Osteocyte (in vitro differentiated cells): ENCODE measurements at regions not wholly inside any gene's neighbourhood (a gene's known extent, or its start where the extent isn't known, plus 50 kb on each side); places are given as distances from the start of the nearest gene placed in this dataset.

Source experiments
- DNase-seq: peaks from one replicate; pipeline ENCODE4 v3.0.0; 2021; ENCODE audit warnings: mixed read lengths; ENCODE audit not compliant: unreplicated experiment; ENCODE audit errors: extremely low spot score
- H3K27ac Mint-ChIP-seq: one replicate; pipeline ENCODE4 v1.8.0; 2021; ENCODE audit warnings: mild to moderate bottlenecking, mixed read lengths; ENCODE audit not compliant: unreplicated experiment
- H3K27me3 Mint-ChIP-seq: one replicate; pipeline ENCODE4 v1.8.0; 2021; ENCODE audit warnings: mixed read lengths; ENCODE audit not compliant: unreplicated experiment
- H3K36me3 Mint-ChIP-seq: one replicate; pipeline ENCODE4 v1.8.0; 2021; ENCODE audit warnings: mixed read lengths; ENCODE audit not compliant: unreplicated experiment
- H3K4me1 Mint-ChIP-seq: one replicate; pipeline ENCODE4 v1.8.0; 2021; ENCODE audit warnings: mixed read lengths; ENCODE audit not compliant: unreplicated experiment
- H3K4me3 Mint-ChIP-seq: one replicate; pipeline ENCODE4 v1.8.0; 2021; ENCODE audit warnings: mild to moderate bottlenecking, moderate library complexity, mixed read lengths; ENCODE audit not compliant: unreplicated experiment
- H3K9me3 Mint-ChIP-seq: one replicate; pipeline ENCODE4 v1.8.0; 2021; ENCODE audit warnings: mixed read lengths; ENCODE audit not compliant: unreplicated experiment
- CTCF ChIP-seq: fragments of 200-600 bp; sonication (generic); IDR thresholded peaks from 2 replicates; pipeline ENCODE4 v1.5.0; 2021; ENCODE audit warnings: antibody characterized with exemption, mild to moderate bottlenecking, moderate library complexity

DNA sequence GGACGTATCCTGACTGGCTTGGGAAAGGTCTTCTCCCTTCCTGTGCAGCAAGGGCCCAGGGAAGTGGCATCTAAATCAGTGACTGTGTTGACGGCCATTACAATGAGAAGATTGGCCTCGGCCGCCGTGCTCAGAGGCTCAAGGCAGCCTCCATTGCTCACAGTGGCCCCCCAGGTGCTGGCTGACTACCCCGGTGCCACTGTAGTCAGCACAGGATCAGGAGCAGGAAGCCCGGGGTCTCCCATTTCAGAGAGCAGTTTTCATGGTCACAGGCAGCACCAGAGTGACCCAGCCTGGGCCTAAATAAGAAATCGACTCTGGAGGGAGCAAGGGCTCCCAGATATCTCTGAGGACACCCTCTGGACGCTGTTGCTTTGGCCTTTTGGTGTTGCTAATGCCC lies 219.4 kb upstream of the ARL4C start:
- no peaks in the 10 kb centered on the region for H3K36me3 Mint-ChIP-seq
- H3K4me1 Mint-ChIP-seq = peaks cover 4% of the 10 kb centered on the region
- no peak overlapping the region for H3K4me3 Mint-ChIP-seq
- DNase-seq = peak; percentile 64
- no peak overlapping the region for H3K27ac Mint-ChIP-seq
- TF ChIP-seq CTCF = no peak
- peaks cover 14% of the 10 kb centered on the region for H3K27me3 Mint-ChIP-seq
- no peaks in the 10 kb centered on the region for H3K9me3 Mint-ChIP-seq

DNA sequence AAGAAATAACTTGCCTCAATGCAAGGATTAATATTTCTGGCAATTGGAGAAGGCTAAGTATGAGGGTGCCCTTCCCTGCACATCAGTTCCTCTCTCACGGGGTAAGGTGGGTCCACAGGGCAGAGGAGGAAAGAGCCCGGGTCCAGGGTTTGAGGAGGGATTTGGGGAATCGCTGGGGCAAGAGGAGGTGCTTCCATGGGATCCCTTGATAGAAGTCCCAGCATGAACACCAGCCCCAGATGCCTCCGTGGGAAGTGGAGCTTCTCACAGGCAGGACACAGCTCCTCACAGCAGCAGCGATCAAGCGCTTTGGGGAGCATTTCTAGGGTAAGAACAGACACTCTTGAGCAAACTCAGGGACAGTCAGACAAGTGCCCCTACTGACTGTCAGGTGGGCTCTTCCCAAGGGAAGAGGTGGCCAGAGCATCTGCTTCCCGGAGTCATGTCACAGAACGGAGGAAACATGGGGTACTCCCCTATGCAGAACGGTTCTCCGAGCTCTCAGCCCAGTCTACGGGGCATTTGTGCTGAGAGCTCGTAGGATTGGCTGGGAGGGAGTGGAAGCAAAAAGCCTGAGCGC lies 218.9 kb upstream of the ARL4C start:
- H3K27me3 Mint-ChIP-seq = peaks cover 14% of the 10 kb centered on the region
- peak; percentile 66 for DNase-seq
- no peaks in the 10 kb centered on the region for H3K36me3 Mint-ChIP-seq
- peaks cover 4% of the 10 kb centered on the region for H3K4me1 Mint-ChIP-seq
- no peaks in the 10 kb centered on the region for H3K9me3 Mint-ChIP-seq
- H3K27ac Mint-ChIP-seq = no peak overlapping the region
- no peak for TF ChIP-seq CTCF
- no peak overlapping the region for H3K4me3 Mint-ChIP-seq

GRCh38 chr2:234714711-234715110 lies 217.8 kb upstream of the ARL4C start:
- H3K27me3 Mint-ChIP-seq = peaks cover 14% of the 10 kb centered on the region
- no peak overlapping the region for H3K27ac Mint-ChIP-seq
- H3K9me3 Mint-ChIP-seq = no peaks in the 10 kb centered on the region
- H3K4me1 Mint-ChIP-seq = peaks cover 4% of the 10 kb centered on the region
- no peak for TF ChIP-seq CTCF
- peak; percentile 70 for DNase-seq
- H3K36me3 Mint-ChIP-seq = no peaks in the 10 kb centered on the region
- no peak overlapping the region for H3K4me3 Mint-ChIP-seq

GRCh38 chr2:234712421-234712935 lies 215.6 kb upstream of the ARL4C start:
- no peak overlapping the region for H3K27ac Mint-ChIP-seq
- peaks cover 14% of the 10 kb centered on the region for H3K27me3 Mint-ChIP-seq
- TF ChIP-seq CTCF = no peak

GRCh38 chr2:234711308-234711707 lies 214.4 kb upstream of the ARL4C start:
- Mint-ChIP-seq H3K36me3 (no peaks in the 10 kb centered on the region), H3K27ac (no peak overlapping the region), H3K9me3 (no peaks in the 10 kb centered on the region), H3K27me3 (peaks cover 14% of the 10 kb centered on the region), H3K4me3 (no peak overlapping the region), H3K4me1 (peaks cover 4% of the 10 kb centered on the region)
- no peak for DNase-seq
- TF ChIP-seq CTCF = no peak

More at GRCh38 chr2:234712421-234712935, 215.6 kb upstream of the ARL4C start:
- H3K9me3 Mint-ChIP-seq = no peaks in the 10 kb centered on the region
- H3K36me3 Mint-ChIP-seq = no peaks in the 10 kb centered on the region
- H3K4me1 Mint-ChIP-seq = peaks cover 4% of the 10 kb centered on the region
- H3K4me3 Mint-ChIP-seq = no peak overlapping the region
- peak; percentile 23 for DNase-seq
